ENCODE measurements at regions not wholly inside any gene's neighbourhood (a gene's known extent, or its start where the extent isn't known, plus 50 kb on each side); places are given as distances from the start of the nearest gene placed in this dataset.

DNA sequence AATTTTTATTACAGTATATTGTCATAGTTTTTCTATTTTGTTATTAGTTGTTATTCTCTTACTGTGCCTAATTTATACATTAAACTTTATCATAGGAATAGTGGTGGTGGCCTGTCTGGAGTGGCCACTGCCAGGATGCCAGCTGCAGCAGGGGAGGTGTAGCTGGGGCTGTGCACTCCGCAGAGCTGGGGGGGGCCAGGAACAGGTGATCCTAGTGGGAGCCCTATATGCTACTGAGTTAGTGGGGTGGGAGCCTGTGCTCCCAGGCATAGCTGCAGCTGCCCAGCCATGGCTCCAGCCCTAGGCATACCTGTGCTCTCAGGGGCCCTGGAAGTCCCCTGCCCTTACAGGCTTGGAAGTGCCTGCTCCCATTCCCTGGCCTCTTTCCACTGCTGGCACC lies 638.1 kb upstream of the KCNMB2 start:
- TF ChIP-seq, protein P1, sequence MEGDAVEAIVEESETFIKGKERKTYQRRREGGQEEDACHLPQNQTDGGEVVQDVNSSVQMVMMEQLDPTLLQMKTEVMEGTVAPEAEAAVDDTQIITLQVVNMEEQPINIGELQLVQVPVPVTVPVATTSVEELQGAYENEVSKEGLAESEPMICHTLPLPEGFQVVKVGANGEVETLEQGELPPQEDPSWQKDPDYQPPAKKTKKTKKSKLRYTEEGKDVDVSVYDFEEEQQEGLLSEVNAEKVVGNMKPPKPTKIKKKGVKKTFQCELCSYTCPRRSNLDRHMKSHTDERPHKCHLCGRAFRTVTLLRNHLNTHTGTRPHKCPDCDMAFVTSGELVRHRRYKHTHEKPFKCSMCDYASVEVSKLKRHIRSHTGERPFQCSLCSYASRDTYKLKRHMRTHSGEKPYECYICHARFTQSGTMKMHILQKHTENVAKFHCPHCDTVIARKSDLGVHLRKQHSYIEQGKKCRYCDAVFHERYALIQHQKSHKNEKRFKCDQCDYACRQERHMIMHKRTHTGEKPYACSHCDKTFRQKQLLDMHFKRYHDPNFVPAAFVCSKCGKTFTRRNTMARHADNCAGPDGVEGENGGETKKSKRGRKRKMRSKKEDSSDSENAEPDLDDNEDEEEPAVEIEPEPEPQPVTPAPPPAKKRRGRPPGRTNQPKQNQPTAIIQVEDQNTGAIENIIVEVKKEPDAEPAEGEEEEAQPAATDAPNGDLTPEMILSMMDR (IDR thresholded peaks at IDR 0.05) = no peak
- TF ChIP-seq CREM (CRISPR knock-in tag; IDR thresholded peaks at IDR 0.05) = no peak
- TF ChIP-seq, protein P2, sequence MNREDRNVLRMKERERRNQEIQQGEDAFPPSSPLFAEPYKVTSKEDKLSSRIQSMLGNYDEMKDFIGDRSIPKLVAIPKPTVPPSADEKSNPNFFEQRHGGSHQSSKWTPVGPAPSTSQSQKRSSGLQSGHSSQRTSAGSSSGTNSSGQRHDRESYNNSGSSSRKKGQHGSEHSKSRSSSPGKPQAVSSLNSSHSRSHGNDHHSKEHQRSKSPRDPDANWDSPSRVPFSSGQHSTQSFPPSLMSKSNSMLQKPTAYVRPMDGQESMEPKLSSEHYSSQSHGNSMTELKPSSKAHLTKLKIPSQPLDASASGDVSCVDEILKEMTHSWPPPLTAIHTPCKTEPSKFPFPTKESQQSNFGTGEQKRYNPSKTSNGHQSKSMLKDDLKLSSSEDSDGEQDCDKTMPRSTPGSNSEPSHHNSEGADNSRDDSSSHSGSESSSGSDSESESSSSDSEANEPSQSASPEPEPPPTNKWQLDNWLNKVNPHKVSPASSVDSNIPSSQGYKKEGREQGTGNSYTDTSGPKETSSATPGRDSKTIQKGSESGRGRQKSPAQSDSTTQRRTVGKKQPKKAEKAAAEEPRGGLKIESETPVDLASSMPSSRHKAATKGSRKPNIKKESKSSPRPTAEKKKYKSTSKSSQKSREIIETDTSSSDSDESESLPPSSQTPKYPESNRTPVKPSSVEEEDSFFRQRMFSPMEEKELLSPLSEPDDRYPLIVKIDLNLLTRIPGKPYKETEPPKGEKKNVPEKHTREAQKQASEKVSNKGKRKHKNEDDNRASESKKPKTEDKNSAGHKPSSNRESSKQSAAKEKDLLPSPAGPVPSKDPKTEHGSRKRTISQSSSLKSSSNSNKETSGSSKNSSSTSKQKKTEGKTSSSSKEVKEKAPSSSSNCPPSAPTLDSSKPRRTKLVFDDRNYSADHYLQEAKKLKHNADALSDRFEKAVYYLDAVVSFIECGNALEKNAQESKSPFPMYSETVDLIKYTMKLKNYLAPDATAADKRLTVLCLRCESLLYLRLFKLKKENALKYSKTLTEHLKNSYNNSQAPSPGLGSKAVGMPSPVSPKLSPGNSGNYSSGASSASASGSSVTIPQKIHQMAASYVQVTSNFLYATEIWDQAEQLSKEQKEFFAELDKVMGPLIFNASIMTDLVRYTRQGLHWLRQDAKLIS (CRISPR knock-in tag; IDR thresholded peaks at IDR 0.05; ENCODE audit: borderline replicate concordance) = no peak
- no peak for TF ChIP-seq FOXK1 (CRISPR knock-in tag; IDR thresholded peaks at IDR 0.05)
- TF ChIP-seq, protein P3, sequence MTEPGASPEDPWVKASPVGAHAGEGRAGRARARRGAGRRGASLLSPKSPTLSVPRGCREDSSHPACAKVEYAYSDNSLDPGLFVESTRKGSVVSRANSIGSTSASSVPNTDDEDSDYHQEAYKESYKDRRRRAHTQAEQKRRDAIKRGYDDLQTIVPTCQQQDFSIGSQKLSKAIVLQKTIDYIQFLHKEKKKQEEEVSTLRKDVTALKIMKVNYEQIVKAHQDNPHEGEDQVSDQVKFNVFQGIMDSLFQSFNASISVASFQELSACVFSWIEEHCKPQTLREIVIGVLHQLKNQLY (CRISPR knock-in tag; IDR thresholded peaks at IDR 0.05) = no peak
- TF ChIP-seq NR1H2 (CRISPR knock-in tag; IDR thresholded peaks at IDR 0.05) = no peak
- TF ChIP-seq JUN (CRISPR knock-in tag; IDR thresholded peaks at IDR 0.05) = no peak
- TF ChIP-seq, protein P4, sequence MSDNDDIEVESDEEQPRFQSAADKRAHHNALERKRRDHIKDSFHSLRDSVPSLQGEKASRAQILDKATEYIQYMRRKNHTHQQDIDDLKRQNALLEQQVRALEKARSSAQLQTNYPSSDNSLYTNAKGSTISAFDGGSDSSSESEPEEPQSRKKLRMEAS (CRISPR knock-in tag; IDR thresholded peaks at IDR 0.05) = no peak
- TF ChIP-seq, protein P5, sequence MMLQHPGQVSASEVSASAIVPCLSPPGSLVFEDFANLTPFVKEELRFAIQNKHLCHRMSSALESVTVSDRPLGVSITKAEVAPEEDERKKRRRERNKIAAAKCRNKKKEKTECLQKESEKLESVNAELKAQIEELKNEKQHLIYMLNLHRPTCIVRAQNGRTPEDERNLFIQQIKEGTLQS (CRISPR knock-in tag; conservative IDR thresholded peaks at IDR 0.05) = no peak
